ENCODE measurements at regions not wholly inside any gene's neighbourhood (a gene's known extent, or its start where the extent isn't known, plus 50 kb on each side); places are given as distances from the start of the nearest gene placed in this dataset.

GRCh38 chr7:84245835-84246234 is 51.2 kb upstream of the SEMA3A start:
- DNase-seq (ENCODE audit: insufficient read length, low spot score, missing footprints) = no peak
- Histone ChIP-seq H3K4me2 (ENCODE audit: insufficient read depth, low read length) (no peak overlapping the region), H4K20me1 (ENCODE audit: insufficient read depth, low read length) (no peaks in the 10 kb centered on the region), H3K79me2 (ENCODE audit: insufficient read depth, low read length) (no peaks in the 10 kb centered on the region), H2AFZ (ENCODE audit: low read length) (no peak overlapping the region), H3K27ac (ENCODE audit: low read depth, low read length) (no peak overlapping the region), H3K9me3 (ENCODE audit: low read depth, low read length) (peaks cover 4% of the 10 kb centered on the region), H3K27me3 (ENCODE audit: insufficient read depth, low read length) (no peaks in the 10 kb centered on the region), H3K4me3 (ENCODE audit: insufficient read depth, low read length) (no peak overlapping the region), H3K36me3 (ENCODE audit: insufficient read depth, low read length) (no peaks in the 10 kb centered on the region), H3K4me1 (ENCODE audit: insufficient read depth, low read length) (no peaks in the 10 kb centered on the region)
- TF ChIP-seq CTCF (IDR thresholded peaks at IDR 0.05; ENCODE audit: extremely low read depth, low read depth, low read length) = no peak
